Neural cell (in vitro differentiated cells): ENCODE measurements at regions not wholly inside any gene's neighbourhood (a gene's known extent, or its start where the extent isn't known, plus 50 kb on each side); places are given as distances from the start of the nearest gene placed in this dataset.

Experiments
- H2AFZ ChIP-seq: fragments of 200-600, 300-800 bp; sonication (generic), shearing (Covaris generic); 2 replicates; pipeline ENCODE4 v1.6.0; 2014; ENCODE audit warnings: low read depth, mild to moderate bottlenecking, antibody characterized with exemption, low read length, moderate library complexity
- H3F3A ChIP-seq: fragments of 200-600 bp; shearing (Covaris generic); 2 replicates; pipeline ENCODE4 v1.6.1; 2016; ENCODE audit warnings: mild to moderate bottlenecking, moderate library complexity, mixed read lengths, antibody characterized with exemption, low read length; ENCODE audit not compliant: insufficient read depth, poor library complexity, severe bottlenecking
- H3K27ac ChIP-seq: fragments of 200-600, 300-800 bp; sonication (generic), shearing (Covaris generic); 2 replicates; pipeline ENCODE4 v1.5.1; 2014; ENCODE audit warnings: mild to moderate bottlenecking, low read length, moderate library complexity
- H3K27me3 ChIP-seq: fragments of 300-800, 200-600 bp; sonication (generic), shearing (Covaris generic); 2 replicates; pipeline ENCODE4 v1.6.0; 2014; ENCODE audit warnings: mild to moderate bottlenecking, low read depth, low read length, moderate library complexity; ENCODE audit not compliant: insufficient read depth
- H3K36me3 ChIP-seq: fragments of 300-800, 200-600 bp; sonication (generic), shearing (Covaris generic); 2 replicates; pipeline ENCODE4 v1.5.1; 2014; ENCODE audit warnings: mild to moderate bottlenecking, antibody characterized with exemption, low read length, moderate library complexity; ENCODE audit not compliant: insufficient read depth
- H3K4me2 ChIP-seq: fragments of 300-800, 200-600 bp; sonication (generic), shearing (Covaris generic); 2 replicates; pipeline ENCODE4 v1.6.0; 2014; ENCODE audit warnings: mild to moderate bottlenecking, low read length
- H3K4me3 ChIP-seq: fragments of 300-800, 200-600 bp; sonication (generic), shearing (Covaris generic); 2 replicates; pipeline ENCODE4 v1.5.1; 2014; ENCODE audit warnings: mild to moderate bottlenecking, low read length, moderate library complexity
- H3K79me2 ChIP-seq: fragments of 200-600 bp; shearing (Covaris generic); replicated peaks from 2 replicates; pipeline ENCODE4 v1.6.0; 2014; ENCODE audit warnings: mild to moderate bottlenecking, low read length, moderate library complexity; ENCODE audit not compliant: insufficient read depth
- H3K9ac ChIP-seq: fragments of 300-800, 200-600 bp; sonication (generic), shearing (Covaris generic); 2 replicates; pipeline ENCODE4 v1.6.1; 2016; ENCODE audit warnings: mild to moderate bottlenecking, low read length, mixed read lengths
- H3K9me2 ChIP-seq: fragments of 200-600 bp; shearing (Covaris generic); 2 replicates; pipeline ENCODE4 v1.6.1; 2016; ENCODE audit warnings: mild to moderate bottlenecking, low read length, mixed read lengths; ENCODE audit not compliant: insufficient read depth
- H3K9me3 ChIP-seq: fragments of 200-600, 300-800 bp; sonication (generic), shearing (Covaris generic); 2 replicates; pipeline ENCODE4 v1.6.1; 2016; ENCODE audit warnings: mild to moderate bottlenecking, mixed run types, low read length, moderate library complexity, mixed read lengths
- H4K20me1 ChIP-seq: fragments of 200-600 bp; shearing (Covaris generic); 2 replicates; pipeline ENCODE4 v1.6.1; 2016; ENCODE audit warnings: mild to moderate bottlenecking, mixed run types; ENCODE audit not compliant: insufficient read depth
- EP300 ChIP-seq: fragments of 450-650 bp; conservative IDR thresholded peaks from 2 replicates; pipeline ENCODE4 v1.6.1; 2014; ENCODE audit warnings: antibody characterized with exemption, mild to moderate bottlenecking, moderate library complexity; ENCODE audit not compliant: poor library complexity, severe bottlenecking
- EZH2 ChIP-seq: fragments of 200-600, 300-800 bp; shearing (Covaris generic), sonication (generic); IDR thresholded peaks from 2 replicates; pipeline ENCODE4 v1.6.1; 2014; ENCODE audit warnings: antibody characterized with exemption, low read length, borderline replicate concordance, mild to moderate bottlenecking; ENCODE audit not compliant: insufficient read depth, poor library complexity, severe bottlenecking
- MXI1 ChIP-seq: fragments of 450-650 bp; conservative IDR thresholded peaks from 2 replicates; pipeline ENCODE4 v1.6.1; 2014; ENCODE audit warnings: antibody characterized with exemption, mild to moderate bottlenecking; ENCODE audit not compliant: poor library complexity, severe bottlenecking
- POLR2AphosphoS5 ChIP-seq: IDR thresholded peaks from 2 replicates; pipeline ENCODE4 v1.6.1; 2012
- RAD21 ChIP-seq: fragments of 450-650 bp; conservative IDR thresholded peaks from 2 replicates; pipeline ENCODE4 v1.6.1; 2014; ENCODE audit warnings: antibody characterized with exemption, mild to moderate bottlenecking, moderate library complexity
- SMC3 ChIP-seq: fragments of 450-650 bp; conservative IDR thresholded peaks from 2 replicates; pipeline ENCODE4 v1.6.1; 2014; ENCODE audit warnings: antibody characterized with exemption, mild to moderate bottlenecking, moderate library complexity; ENCODE audit not compliant: poor library complexity
- TAF1 ChIP-seq: IDR thresholded peaks from 2 replicates; pipeline ENCODE4 v1.6.1; 2012; ENCODE audit warnings: low read depth
- TF ChIP-seq, protein P1 (sequence below): fragments of 450-650 bp; IDR thresholded peaks from 2 replicates; pipeline ENCODE4 v1.5.1; 2014; ENCODE audit warnings: antibody characterized with exemption, mild to moderate bottlenecking, moderate library complexity; ENCODE audit not compliant: poor library complexity, severe bottlenecking
- TF ChIP-seq, protein P2 (sequence below): IDR thresholded peaks from 2 replicates; pipeline ENCODE4 v1.6.1; 2012; ENCODE audit warnings: borderline replicate concordance

- no peaks in the 10 kb centered on the region for H3K36me3 ChIP-seq
- no peaks in the 10 kb centered on the region for H3K9me2 ChIP-seq
- no peaks in the 10 kb centered on the region for H3F3A ChIP-seq
- no peak overlapping the region for H3K27ac ChIP-seq
- no peak overlapping the region for H3K4me2 ChIP-seq
- H3K9ac ChIP-seq: no peak overlapping the region
- H4K20me1 ChIP-seq: no peaks in the 10 kb centered on the region
- no peaks in the 10 kb centered on the region for H3K27me3 ChIP-seq
- H3K79me2 ChIP-seq: no peaks in the 10 kb centered on the region
- H3K4me3 ChIP-seq: no peak overlapping the region
- H3K9me3 ChIP-seq: no peaks in the 10 kb centered on the region
- H2AFZ ChIP-seq: no peak overlapping the region
- TF ChIP-seq MXI1: no peak
- TF ChIP-seq, protein P1, sequence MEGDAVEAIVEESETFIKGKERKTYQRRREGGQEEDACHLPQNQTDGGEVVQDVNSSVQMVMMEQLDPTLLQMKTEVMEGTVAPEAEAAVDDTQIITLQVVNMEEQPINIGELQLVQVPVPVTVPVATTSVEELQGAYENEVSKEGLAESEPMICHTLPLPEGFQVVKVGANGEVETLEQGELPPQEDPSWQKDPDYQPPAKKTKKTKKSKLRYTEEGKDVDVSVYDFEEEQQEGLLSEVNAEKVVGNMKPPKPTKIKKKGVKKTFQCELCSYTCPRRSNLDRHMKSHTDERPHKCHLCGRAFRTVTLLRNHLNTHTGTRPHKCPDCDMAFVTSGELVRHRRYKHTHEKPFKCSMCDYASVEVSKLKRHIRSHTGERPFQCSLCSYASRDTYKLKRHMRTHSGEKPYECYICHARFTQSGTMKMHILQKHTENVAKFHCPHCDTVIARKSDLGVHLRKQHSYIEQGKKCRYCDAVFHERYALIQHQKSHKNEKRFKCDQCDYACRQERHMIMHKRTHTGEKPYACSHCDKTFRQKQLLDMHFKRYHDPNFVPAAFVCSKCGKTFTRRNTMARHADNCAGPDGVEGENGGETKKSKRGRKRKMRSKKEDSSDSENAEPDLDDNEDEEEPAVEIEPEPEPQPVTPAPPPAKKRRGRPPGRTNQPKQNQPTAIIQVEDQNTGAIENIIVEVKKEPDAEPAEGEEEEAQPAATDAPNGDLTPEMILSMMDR: no peak
Observed at GRCh38 chr22:48520207-48520606, 1307.5 kb downstream of the BRD1 start.

- Histone ChIP-seq H3K79me2 (no peaks in the 10 kb centered on the region), H4K20me1 (no peaks in the 10 kb centered on the region), H3K27me3 (no peaks in the 10 kb centered on the region), H2AFZ (no peak overlapping the region), H3K4me3 (no peak overlapping the region), H3K9me2 (no peaks in the 10 kb centered on the region), H3K9ac (no peak overlapping the region), H3K27ac (no peak overlapping the region), H3K4me2 (no peak overlapping the region), H3F3A (no peaks in the 10 kb centered on the region), H3K36me3 (no peaks in the 10 kb centered on the region), H3K9me3 (no peaks in the 10 kb centered on the region)
- TF ChIP-seq, protein P1: no peak
- TF ChIP-seq POLR2AphosphoS5 (no peak), SMC3 (no peak), EZH2 (no peak), TAF1 (no peak), EP300 (no peak), MXI1 (no peak), RAD21 (no peak)
- TF ChIP-seq, protein P2, sequence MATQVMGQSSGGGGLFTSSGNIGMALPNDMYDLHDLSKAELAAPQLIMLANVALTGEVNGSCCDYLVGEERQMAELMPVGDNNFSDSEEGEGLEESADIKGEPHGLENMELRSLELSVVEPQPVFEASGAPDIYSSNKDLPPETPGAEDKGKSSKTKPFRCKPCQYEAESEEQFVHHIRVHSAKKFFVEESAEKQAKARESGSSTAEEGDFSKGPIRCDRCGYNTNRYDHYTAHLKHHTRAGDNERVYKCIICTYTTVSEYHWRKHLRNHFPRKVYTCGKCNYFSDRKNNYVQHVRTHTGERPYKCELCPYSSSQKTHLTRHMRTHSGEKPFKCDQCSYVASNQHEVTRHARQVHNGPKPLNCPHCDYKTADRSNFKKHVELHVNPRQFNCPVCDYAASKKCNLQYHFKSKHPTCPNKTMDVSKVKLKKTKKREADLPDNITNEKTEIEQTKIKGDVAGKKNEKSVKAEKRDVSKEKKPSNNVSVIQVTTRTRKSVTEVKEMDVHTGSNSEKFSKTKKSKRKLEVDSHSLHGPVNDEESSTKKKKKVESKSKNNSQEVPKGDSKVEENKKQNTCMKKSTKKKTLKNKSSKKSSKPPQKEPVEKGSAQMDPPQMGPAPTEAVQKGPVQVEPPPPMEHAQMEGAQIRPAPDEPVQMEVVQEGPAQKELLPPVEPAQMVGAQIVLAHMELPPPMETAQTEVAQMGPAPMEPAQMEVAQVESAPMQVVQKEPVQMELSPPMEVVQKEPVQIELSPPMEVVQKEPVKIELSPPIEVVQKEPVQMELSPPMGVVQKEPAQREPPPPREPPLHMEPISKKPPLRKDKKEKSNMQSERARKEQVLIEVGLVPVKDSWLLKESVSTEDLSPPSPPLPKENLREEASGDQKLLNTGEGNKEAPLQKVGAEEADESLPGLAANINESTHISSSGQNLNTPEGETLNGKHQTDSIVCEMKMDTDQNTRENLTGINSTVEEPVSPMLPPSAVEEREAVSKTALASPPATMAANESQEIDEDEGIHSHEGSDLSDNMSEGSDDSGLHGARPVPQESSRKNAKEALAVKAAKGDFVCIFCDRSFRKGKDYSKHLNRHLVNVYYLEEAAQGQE: no peak
Observed at GRCh38 chr22:48517039-48518030, 1310.3 kb downstream of the BRD1 start.
